ENCODE measurements at regions not wholly inside any gene's neighbourhood (a gene's known extent, or its start where the extent isn't known, plus 50 kb on each side); places are given as distances from the start of the nearest gene placed in this dataset.

GRCh38 chr5:92808474-92808873 is 772.5 kb downstream of the NR2F1-AS1 start:
- Histone ChIP-seq H3K27me3 (ENCODE audit: control insufficient read depth in 2 of 2, insufficient read depth in 2 of 2, low read length in 2 of 2) (no peaks in the 10 kb centered on the region), H3K9ac (replicated peaks; ENCODE audit: extremely low read depth, insufficient read depth, low read length) (no peak overlapping the region), H3K9me1 (replicated peaks; ENCODE audit: control insufficient read depth, extremely low read depth, insufficient read depth, low read length) (no peaks in the 10 kb centered on the region), H3K9me3 (replicated peaks; ENCODE audit: control insufficient read depth, insufficient read depth, low read length) (no peaks in the 10 kb centered on the region), H4K20me1 (replicated peaks; ENCODE audit: control insufficient read depth, extremely low read depth, insufficient read depth, low read length) (no peaks in the 10 kb centered on the region), H3K4me2 (ENCODE audit: insufficient read depth, low read length) (no peak overlapping the region), H3K4me1 (ENCODE audit: control insufficient read depth, extremely low read depth, insufficient read depth, low read length) (no peaks in the 10 kb centered on the region), H3K36me3 (ENCODE audit: control insufficient read depth in 2 of 2, extremely low read depth in 1 of 2, insufficient read depth in 2 of 2, low read length in 2 of 2) (no peaks in the 10 kb centered on the region), H3K27ac (ENCODE audit: insufficient read depth, low read depth, low read length) (no peak overlapping the region), H3K4me3 (replicated peaks in 1 of 3; ENCODE audit: insufficient read depth in 1 of 3, low read depth in 1 of 3, low read length in 3 of 3) (no peak overlapping the region), H2AFZ (ENCODE audit: low read depth, low read length) (no peak overlapping the region), H3K79me2 (ENCODE audit: control insufficient read depth, insufficient read depth, low read length) (no peaks in the 10 kb centered on the region)
- dilution Hi-C loops (cut with MboI; ENCODE audit: extremely low pct_ligation_motif_present, low sequenced_read_pairs) (no loop called here), intact Hi-C loops (cut with micrococcal nuclease) (no loop called here)
- ChIA-PET CTCF (no interaction called here), POLR2A (no interaction called here)
- DNase-seq (ENCODE audit: low read depth, low spot score) (no peak), FAIRE-seq (no peak)
- BruUV-seq (replicated peaks) = no TSS peak
- TF ChIP-seq POLR2AphosphoS5 (IDR thresholded peaks at IDR 0.05; ENCODE audit: insufficient read depth, low read depth, low read length) (no peak), POLR2A (IDR thresholded peaks at IDR 0.05; ENCODE audit: low read depth, low read length) (no peak), GATA2 (IDR thresholded peaks at IDR 0.05; ENCODE audit: insufficient read depth, insufficient read length, low read depth, low read length) (no peak)

GRCh38 chr5:92807085-92807484 is 773.9 kb downstream of the NR2F1-AS1 start:
- no TSS peak for BruUV-seq (replicated peaks)
- no peaks in the 10 kb centered on the region for H3K4me1 ChIP-seq (ENCODE audit: control insufficient read depth, extremely low read depth, insufficient read depth, low read length)
- H3K9me3 ChIP-seq (replicated peaks; ENCODE audit: control insufficient read depth, insufficient read depth, low read length) = no peaks in the 10 kb centered on the region
- dilution Hi-C loops (cut with MboI; ENCODE audit: extremely low pct_ligation_motif_present, low sequenced_read_pairs) = no loop called here
- ChIA-PET POLR2A (no interaction called here), CTCF (no interaction called here)
- H3K27ac ChIP-seq (ENCODE audit: insufficient read depth, low read depth, low read length) = no peak overlapping the region
- H3K4me3 ChIP-seq (replicated peaks in 1 of 3; ENCODE audit: insufficient read depth in 1 of 3, low read depth in 1 of 3, low read length in 3 of 3) = no peak overlapping the region
- H3K9ac ChIP-seq (replicated peaks; ENCODE audit: extremely low read depth, insufficient read depth, low read length) = no peak overlapping the region
- DNase-seq (ENCODE audit: low read depth, low spot score) (no peak), FAIRE-seq (no peak)
- no peak overlapping the region for H3K4me2 ChIP-seq (ENCODE audit: insufficient read depth, low read length)
- no peak overlapping the region for H2AFZ ChIP-seq (ENCODE audit: low read depth, low read length)
- H3K27me3 ChIP-seq (ENCODE audit: control insufficient read depth in 2 of 2, insufficient read depth in 2 of 2, low read length in 2 of 2) = no peaks in the 10 kb centered on the region
- no peaks in the 10 kb centered on the region for H3K9me1 ChIP-seq (replicated peaks; ENCODE audit: control insufficient read depth, extremely low read depth, insufficient read depth, low read length)
- H3K79me2 ChIP-seq (ENCODE audit: control insufficient read depth, insufficient read depth, low read length) = no peaks in the 10 kb centered on the region
- no peaks in the 10 kb centered on the region for H3K36me3 ChIP-seq (ENCODE audit: control insufficient read depth in 2 of 2, extremely low read depth in 1 of 2, insufficient read depth in 2 of 2, low read length in 2 of 2)
- no peak for TF ChIP-seq GATA2 (IDR thresholded peaks at IDR 0.05; ENCODE audit: insufficient read depth, insufficient read length, low read depth, low read length)
- no peak for TF ChIP-seq EZH2 (IDR thresholded peaks at IDR 0.05; ENCODE audit: borderline replicate concordance, low read depth, low read length, severe bottlenecking)
- no peak for TF ChIP-seq POLR2AphosphoS5 (IDR thresholded peaks at IDR 0.05; ENCODE audit: insufficient read depth, low read depth, low read length)
- TF ChIP-seq, protein P1, sequence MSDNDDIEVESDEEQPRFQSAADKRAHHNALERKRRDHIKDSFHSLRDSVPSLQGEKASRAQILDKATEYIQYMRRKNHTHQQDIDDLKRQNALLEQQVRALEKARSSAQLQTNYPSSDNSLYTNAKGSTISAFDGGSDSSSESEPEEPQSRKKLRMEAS (IDR thresholded peaks at IDR 0.05; ENCODE audit: insufficient read depth, insufficient read length) = no peak
- TF ChIP-seq MYC (IDR thresholded peaks at IDR 0.05; ENCODE audit: low read depth, low read length) = no peak
- no peak for TF ChIP-seq FOS (IDR thresholded peaks at IDR 0.05; ENCODE audit: borderline replicate concordance, insufficient read depth, low read length)
- TF ChIP-seq CTCF (IDR thresholded peaks at IDR 0.05; ENCODE audit: extremely low read depth in 1 of 2, insufficient read depth in 1 of 2, low read depth in 1 of 2, low read length in 2 of 2) = no peak
- TF ChIP-seq POLR2A (IDR thresholded peaks at IDR 0.05; ENCODE audit: low read depth, low read length) = no peak
- intact Hi-C loops (cut with micrococcal nuclease) = no loop called here
- H4K20me1 ChIP-seq (replicated peaks; ENCODE audit: control insufficient read depth, extremely low read depth, insufficient read depth, low read length) = no peaks in the 10 kb centered on the region

All from endothelial cell of umbilical vein (primary cell).